Neural progenitor cell (in vitro differentiated cells): ENCODE measurements at regions not wholly inside any gene's neighbourhood (a gene's known extent, or its start where the extent isn't known, plus 50 kb on each side); places are given as distances from the start of the nearest gene placed in this dataset.

Experiments used
- DNase-seq: peaks from one replicate; pipeline ENCODE4 v3.0.0-alpha.2; 2016; ENCODE audit warnings: low spot score
- H2AFZ ChIP-seq: fragments of 200-600 bp; sonication (generic); replicated peaks from 2 replicates; pipeline ENCODE4 v1.6.1; 2016; ENCODE audit warnings: antibody characterized with exemption
- H3F3A ChIP-seq: fragments of 200-600 bp; sonication (generic); 2 replicates; pipeline ENCODE4 v1.6.1; 2016; ENCODE audit warnings: antibody characterized with exemption, low read depth
- H3K27ac ChIP-seq: fragments of 200-600 bp; sonication (generic); 2 replicates; pipeline ENCODE4 v1.5.1; 2016; ENCODE audit warnings: mild to moderate bottlenecking
- H3K27me3 ChIP-seq: fragments of 200-600 bp; sonication (generic); 2 replicates; pipeline ENCODE4 v1.6.1; 2016; ENCODE audit warnings: mild to moderate bottlenecking, moderate library complexity
- H3K36me3 ChIP-seq: fragments of 200-600 bp; sonication (generic); 2 replicates; pipeline ENCODE4 v1.5.1; 2016
- H3K4me1 ChIP-seq: fragments of 200-600 bp; sonication (generic); 2 replicates; pipeline ENCODE4 v1.6.1; 2016; ENCODE audit warnings: mixed run types
- H3K4me2 ChIP-seq: fragments of 200-600 bp; sonication (generic); 2 replicates; pipeline ENCODE4 v1.6.1; 2016
- H3K4me3 ChIP-seq: fragments of 200-600 bp; sonication (generic); 2 replicates; pipeline ENCODE4 v1.5.1; 2016
- H3K79me2 ChIP-seq: fragments of 200-600 bp; sonication (generic); 2 replicates; pipeline ENCODE4 v1.6.1; 2016; ENCODE audit warnings: low read depth
- H3K9ac ChIP-seq: fragments of 200-600 bp; sonication (generic); 2 replicates; pipeline ENCODE4 v1.6.1; 2016
- H3K9me3 ChIP-seq: fragments of 200-600 bp; sonication (generic); 2 replicates; pipeline ENCODE4 v1.5.1; 2016; ENCODE audit warnings: low read depth
- H4K20me1 ChIP-seq: fragments of 200-600 bp; sonication (generic); 2 replicates; pipeline ENCODE4 v1.6.1; 2016; ENCODE audit warnings: low read depth
- H3K27ac Mint-ChIP-seq: 3 replicates; pipeline ENCODE4 v1.8.0; 2021; ENCODE audit warnings: mixed read lengths
- H3K27me3 Mint-ChIP-seq: 2 replicates; pipeline ENCODE4 v1.8.0; 2022; ENCODE audit warnings: low read depth, mild to moderate bottlenecking, inconsistent platforms, moderate library complexity, mixed read lengths; ENCODE audit not compliant: insufficient read depth
- H3K36me3 Mint-ChIP-seq: 3 replicates; pipeline ENCODE4 v1.8.0; 2021; ENCODE audit warnings: mixed read lengths
- H3K4me1 Mint-ChIP-seq: 3 replicates; pipeline ENCODE4 v1.8.0; 2021; ENCODE audit warnings: mixed read lengths
- H3K4me3 Mint-ChIP-seq: 3 replicates; pipeline ENCODE4 v1.8.0; 2021; ENCODE audit warnings: mild to moderate bottlenecking, moderate library complexity, mixed read lengths
- H3K9me3 Mint-ChIP-seq: 3 replicates; pipeline ENCODE4 v1.8.0; 2020; ENCODE audit warnings: mixed read lengths
- CTCF ChIP-seq: fragments of 200-600 bp; sonication (generic); IDR thresholded peaks from 2 replicates; pipeline ENCODE4 v1.5.1; 2017; ENCODE audit warnings: antibody characterized with exemption, mild to moderate bottlenecking
- EZH2 ChIP-seq: fragments of 200-600 bp; sonication (generic); IDR thresholded peaks from 2 replicates; pipeline ENCODE4 v1.6.1; 2017; ENCODE audit warnings: antibody characterized with exemption, mild to moderate bottlenecking, moderate library complexity
- EZH2phosphoT487 ChIP-seq: fragments of 200-600 bp; sonication (generic); IDR thresholded peaks from 2 replicates; pipeline ENCODE4 v1.6.1; 2017; ENCODE audit warnings: antibody characterized with exemption

GRCh38 chr5:89827960-89828359, 581.6 kb downstream of the CETN3 start:
- DNase-seq: no peak
- H3K4me3 ChIP-seq: no peak overlapping the region
- peaks cover 2% of the 10 kb centered on the region for H3K27me3 Mint-ChIP-seq
- TF ChIP-seq CTCF (no peak), EZH2 (no peak)
- no peaks in the 10 kb centered on the region for H3K27me3 ChIP-seq
- H2AFZ ChIP-seq: peak overlapping the region; percentile 17
- no peaks in the 10 kb centered on the region for H3K36me3 ChIP-seq
- no peaks in the 10 kb centered on the region for H3K79me2 ChIP-seq
- H3K36me3 Mint-ChIP-seq: no peaks in the 10 kb centered on the region
- no peaks in the 10 kb centered on the region for H3F3A ChIP-seq
- no peak overlapping the region for H3K4me3 Mint-ChIP-seq
- no peak overlapping the region for H3K9ac ChIP-seq
- no peaks in the 10 kb centered on the region for H4K20me1 ChIP-seq
- H3K4me2 ChIP-seq: no peak overlapping the region
- no peak overlapping the region for H3K27ac ChIP-seq
- H3K9me3 ChIP-seq: no peaks in the 10 kb centered on the region
- H3K4me1 Mint-ChIP-seq: peaks cover 10% of the 10 kb centered on the region
- peaks cover 4% of the 10 kb centered on the region for H3K9me3 Mint-ChIP-seq
- no peak overlapping the region for H3K27ac Mint-ChIP-seq
- peaks cover 7% of the 10 kb centered on the region for H3K4me1 ChIP-seq

- no peak overlapping the region for H3K4me2 ChIP-seq
- H2AFZ ChIP-seq: peak overlapping the region; percentile 17
- no peak overlapping the region for H3K27ac Mint-ChIP-seq
- no peaks in the 10 kb centered on the region for H3K79me2 ChIP-seq
- no peaks in the 10 kb centered on the region for H3K36me3 ChIP-seq
- no peak overlapping the region for H3K9ac ChIP-seq
- H3F3A ChIP-seq: no peaks in the 10 kb centered on the region
- peaks cover 2% of the 10 kb centered on the region for H3K27me3 Mint-ChIP-seq
- H3K36me3 Mint-ChIP-seq: no peaks in the 10 kb centered on the region
- H3K27me3 ChIP-seq: no peaks in the 10 kb centered on the region
- H3K27ac ChIP-seq: no peak overlapping the region
- peaks cover 12% of the 10 kb centered on the region for H3K4me1 Mint-ChIP-seq
- H3K4me1 ChIP-seq: peaks cover 13% of the 10 kb centered on the region
- TF ChIP-seq EZH2phosphoT487 (no peak), CTCF (no peak), EZH2 (no peak)
- DNase-seq: no peak
- peaks cover 6% of the 10 kb centered on the region for H3K9me3 Mint-ChIP-seq
- no peak overlapping the region for H3K4me3 Mint-ChIP-seq
- no peaks in the 10 kb centered on the region for H3K9me3 ChIP-seq
- H4K20me1 ChIP-seq: no peaks in the 10 kb centered on the region
- H3K4me3 ChIP-seq: no peak overlapping the region
These were observed 582.2 kb downstream of the CETN3 start for GRCh38 chr5:89827359-89827758.

GRCh38 chr5:89826938-89827337, 582.6 kb downstream of the CETN3 start:
- Histone ChIP-seq H3K79me2 (no peaks in the 10 kb centered on the region), H3K4me2 (no peak overlapping the region), H3K9me3 (no peaks in the 10 kb centered on the region), H4K20me1 (no peaks in the 10 kb centered on the region), H3K27me3 (no peaks in the 10 kb centered on the region), H3K27ac (no peak overlapping the region), H3K4me1 (peaks cover 13% of the 10 kb centered on the region), H3K36me3 (no peaks in the 10 kb centered on the region), H2AFZ (peak overlapping the region; percentile 17), H3K4me3 (no peak overlapping the region), H3K9ac (no peak overlapping the region), H3F3A (no peaks in the 10 kb centered on the region)
- TF ChIP-seq EZH2phosphoT487: no peak
- TF ChIP-seq CTCF: no peak
- TF ChIP-seq EZH2: no peak
- Mint-ChIP-seq H3K36me3 (no peaks in the 10 kb centered on the region), H3K4me1 (peaks cover 12% of the 10 kb centered on the region), H3K27ac (no peak overlapping the region), H3K4me3 (no peak overlapping the region), H3K27me3 (peaks cover 2% of the 10 kb centered on the region), H3K9me3 (peaks cover 8% of the 10 kb centered on the region)
- no peak for DNase-seq

GRCh38 chr5:89823046-89823445, 586.5 kb downstream of the CETN3 start:
- H3K9me3 Mint-ChIP-seq: peaks cover 15% of the 10 kb centered on the region
- H3K27me3 Mint-ChIP-seq: no peaks in the 10 kb centered on the region
- H3K4me3 Mint-ChIP-seq: no peak overlapping the region
- H3K9ac ChIP-seq: no peak overlapping the region
- H3K4me1 ChIP-seq: peaks cover 13% of the 10 kb centered on the region
- no peak overlapping the region for H2AFZ ChIP-seq
- peak overlapping the region; percentile 10 for H3K4me2 ChIP-seq
- H3K9me3 ChIP-seq: no peaks in the 10 kb centered on the region
- no peaks in the 10 kb centered on the region for H3K36me3 ChIP-seq
- peak overlapping the region; percentile 27 for H3K27ac Mint-ChIP-seq
- no peaks in the 10 kb centered on the region for H3K27me3 ChIP-seq
- H3K36me3 Mint-ChIP-seq: no peaks in the 10 kb centered on the region
- no peaks in the 10 kb centered on the region for H4K20me1 ChIP-seq
- H3K4me1 Mint-ChIP-seq: peaks cover 12% of the 10 kb centered on the region
- no peak for TF ChIP-seq EZH2
- no peak for TF ChIP-seq EZH2phosphoT487
- TF ChIP-seq CTCF: no peak
- no peaks in the 10 kb centered on the region for H3K79me2 ChIP-seq
- H3F3A ChIP-seq: no peaks in the 10 kb centered on the region
- H3K27ac ChIP-seq: no peak overlapping the region
- H3K4me3 ChIP-seq: no peak overlapping the region
- DNase-seq: no peak
